Fibroblast of lung (primary cell): ENCODE measurements at regions not wholly inside any gene's neighbourhood (a gene's known extent, or its start where the extent isn't known, plus 50 kb on each side); places are given as distances from the start of the nearest gene placed in this dataset.

Source experiments
- DNase-seq, 2 donors: peaks; one replicate each; pipeline versions ENCODE4 v3.0.0 to v3.0.0-alpha.2; 2010; ENCODE audit warnings: low read depth in 2 of 2
- H2AFZ ChIP-seq: 2 replicates; pipeline ENCODE4 v1.5.1; 2012; ENCODE audit warnings: low read length, control low read depth, inconsistent platforms
- H3K27ac ChIP-seq: 2 replicates; pipeline ENCODE4 v1.5.1; 2011; ENCODE audit warnings: low read length, control low read depth; ENCODE audit not compliant: insufficient read depth
- H3K27me3 ChIP-seq: 2 replicates; pipeline ENCODE4 v1.5.1; 2011; ENCODE audit warnings: mild to moderate bottlenecking, low read length; ENCODE audit not compliant: control insufficient read depth, insufficient read depth
- H3K36me3 ChIP-seq: 2 replicates; pipeline ENCODE4 v1.5.1; 2011; ENCODE audit warnings: low read length; ENCODE audit not compliant: control insufficient read depth, insufficient read depth
- H3K4me1 ChIP-seq: 2 replicates; pipeline ENCODE4 v1.5.1; 2011; ENCODE audit warnings: low read length; ENCODE audit not compliant: control insufficient read depth, insufficient read depth; ENCODE audit errors: extremely low read depth
- H3K4me2 ChIP-seq: 2 replicates; pipeline ENCODE4 v1.5.1; 2011; ENCODE audit warnings: low read length, control low read depth; ENCODE audit not compliant: insufficient read depth; ENCODE audit errors: extremely low read depth
- H3K4me3 ChIP-seq, 4 experiments: fragments of 200-600 bp in 1 of 4; sonication (generic) in 1 of 4; replicated peaks in 1 of 4; 2 replicates each; pipeline ENCODE4 v1.5.1; 2011 to 2016; ENCODE audit warnings: low read length in 4 of 4, low read depth in 3 of 4, mild to moderate bottlenecking in 3 of 4, control low read depth in 2 of 4, inconsistent platforms in 1 of 4, mixed read lengths in 1 of 4; ENCODE audit not compliant: insufficient read depth in 1 of 4; ENCODE audit errors: control extremely low read depth in 1 of 4
- H3K79me2 ChIP-seq: 2 replicates; pipeline ENCODE4 v1.5.1; 2012; ENCODE audit warnings: mild to moderate bottlenecking, low read length, inconsistent platforms; ENCODE audit not compliant: control insufficient read depth, insufficient read depth
- H3K9ac ChIP-seq: 2 replicates; pipeline ENCODE4 v1.5.1; 2011; ENCODE audit warnings: mild to moderate bottlenecking, low read length, control low read depth; ENCODE audit not compliant: insufficient read depth
- H3K9me3 ChIP-seq: 2 replicates; pipeline ENCODE4 v1.5.1; 2012; ENCODE audit warnings: low read depth, low read length; ENCODE audit not compliant: control insufficient read depth, insufficient read depth
- H4K20me1 ChIP-seq: 2 replicates; pipeline ENCODE4 v1.5.1; 2011; ENCODE audit warnings: low read length; ENCODE audit not compliant: control insufficient read depth, insufficient read depth; ENCODE audit errors: extremely low read depth
- EZH2 ChIP-seq: IDR thresholded peaks from 2 replicates; pipeline ENCODE4 v1.5.1; 2012; ENCODE audit warnings: low read length, control low read depth, mild to moderate bottlenecking; ENCODE audit errors: missing control alignments
- TF ChIP-seq, protein P1 (sequence below), 2 donors: IDR thresholded peaks in 1 of 2; conservative IDR thresholded peaks in 1 of 2; 1 replicate in 1 of 2; 2 replicates in 1 of 2; pipeline ENCODE4 v1.5.1; 2011 to 2012; ENCODE audit warnings: low read length in 2 of 2, control low read depth in 1 of 2, inconsistent platforms in 1 of 2, low read depth in 1 of 2, mild to moderate bottlenecking in 1 of 2

DNA sequence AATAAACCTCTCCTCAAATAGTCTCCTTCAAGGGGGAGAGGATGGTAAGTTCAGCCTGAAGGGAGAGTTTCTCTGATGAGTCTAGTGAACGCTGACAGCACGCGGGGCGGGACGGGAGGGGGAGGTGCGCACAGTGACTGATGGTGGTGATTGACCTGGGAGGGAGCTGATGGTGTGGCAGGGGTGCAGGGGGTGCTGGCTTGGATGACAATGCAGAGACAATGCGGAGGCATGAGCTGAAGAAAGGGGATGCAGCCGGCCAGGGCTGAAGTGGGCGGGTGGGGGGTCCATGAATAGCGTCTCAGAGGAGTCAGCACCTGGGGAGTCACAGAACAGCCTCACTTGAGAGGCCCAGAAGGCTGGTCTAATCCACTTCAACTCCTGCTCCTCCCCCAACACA lies 142.5 kb upstream of the PJA1 start:
- Histone ChIP-seq H3K4me2 (no peak overlapping the region), H4K20me1 (no peaks in the 10 kb centered on the region), H3K27me3 (no peaks in the 10 kb centered on the region), H3K9me3 (no peaks in the 10 kb centered on the region), H3K27ac (no peak overlapping the region), H3K9ac (no peak overlapping the region), H3K36me3 (no peaks in the 10 kb centered on the region), H3K4me1 (no peaks in the 10 kb centered on the region), H3K79me2 (no peaks in the 10 kb centered on the region), H2AFZ (no peak overlapping the region), H3K4me3 (no peak overlapping the region)
- no peak for TF ChIP-seq EZH2
- TF ChIP-seq, protein P1, sequence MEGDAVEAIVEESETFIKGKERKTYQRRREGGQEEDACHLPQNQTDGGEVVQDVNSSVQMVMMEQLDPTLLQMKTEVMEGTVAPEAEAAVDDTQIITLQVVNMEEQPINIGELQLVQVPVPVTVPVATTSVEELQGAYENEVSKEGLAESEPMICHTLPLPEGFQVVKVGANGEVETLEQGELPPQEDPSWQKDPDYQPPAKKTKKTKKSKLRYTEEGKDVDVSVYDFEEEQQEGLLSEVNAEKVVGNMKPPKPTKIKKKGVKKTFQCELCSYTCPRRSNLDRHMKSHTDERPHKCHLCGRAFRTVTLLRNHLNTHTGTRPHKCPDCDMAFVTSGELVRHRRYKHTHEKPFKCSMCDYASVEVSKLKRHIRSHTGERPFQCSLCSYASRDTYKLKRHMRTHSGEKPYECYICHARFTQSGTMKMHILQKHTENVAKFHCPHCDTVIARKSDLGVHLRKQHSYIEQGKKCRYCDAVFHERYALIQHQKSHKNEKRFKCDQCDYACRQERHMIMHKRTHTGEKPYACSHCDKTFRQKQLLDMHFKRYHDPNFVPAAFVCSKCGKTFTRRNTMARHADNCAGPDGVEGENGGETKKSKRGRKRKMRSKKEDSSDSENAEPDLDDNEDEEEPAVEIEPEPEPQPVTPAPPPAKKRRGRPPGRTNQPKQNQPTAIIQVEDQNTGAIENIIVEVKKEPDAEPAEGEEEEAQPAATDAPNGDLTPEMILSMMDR (conservative IDR thresholded peaks at IDR 0.05 in 1 of 2, IDR thresholded peaks at IDR 0.05 in 1 of 2; ENCODE audit: low read depth in 1 of 2, low read length in 2 of 2) = no peak
- no peak for DNase-seq

DNA sequence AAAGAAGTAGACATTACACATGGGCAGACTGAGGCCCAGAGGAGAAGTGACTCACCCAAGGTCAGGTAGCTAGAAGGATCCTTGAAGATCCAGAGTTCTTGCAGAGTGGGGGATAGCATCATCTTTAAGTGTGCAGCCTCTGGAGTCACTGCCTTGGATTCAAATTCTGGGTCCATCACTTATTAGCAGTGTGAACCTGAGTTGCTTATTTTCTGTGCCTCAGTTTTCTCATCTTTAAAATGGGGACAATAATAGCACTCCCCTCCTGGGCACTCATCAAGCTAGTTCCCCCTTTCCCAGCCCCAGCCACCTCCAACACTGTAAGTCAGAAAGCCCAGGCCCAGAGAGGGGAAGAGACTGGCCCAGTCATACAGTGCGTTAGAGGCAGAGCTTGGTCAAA lies 141.8 kb upstream of the PJA1 start:
- Histone ChIP-seq H4K20me1 (no peaks in the 10 kb centered on the region), H3K9me3 (no peaks in the 10 kb centered on the region), H3K27me3 (no peaks in the 10 kb centered on the region), H3K4me2 (no peak overlapping the region), H3K36me3 (no peaks in the 10 kb centered on the region), H2AFZ (no peak overlapping the region), H3K4me3 (no peak overlapping the region), H3K4me1 (no peaks in the 10 kb centered on the region), H3K9ac (no peak overlapping the region), H3K27ac (no peak overlapping the region), H3K79me2 (no peaks in the 10 kb centered on the region)
- TF ChIP-seq, protein P1 (conservative IDR thresholded peaks at IDR 0.05 in 1 of 2, IDR thresholded peaks at IDR 0.05 in 1 of 2; ENCODE audit: low read depth in 1 of 2, low read length in 2 of 2) = no peak
- no peak for TF ChIP-seq EZH2
- no peak for DNase-seq

DNA sequence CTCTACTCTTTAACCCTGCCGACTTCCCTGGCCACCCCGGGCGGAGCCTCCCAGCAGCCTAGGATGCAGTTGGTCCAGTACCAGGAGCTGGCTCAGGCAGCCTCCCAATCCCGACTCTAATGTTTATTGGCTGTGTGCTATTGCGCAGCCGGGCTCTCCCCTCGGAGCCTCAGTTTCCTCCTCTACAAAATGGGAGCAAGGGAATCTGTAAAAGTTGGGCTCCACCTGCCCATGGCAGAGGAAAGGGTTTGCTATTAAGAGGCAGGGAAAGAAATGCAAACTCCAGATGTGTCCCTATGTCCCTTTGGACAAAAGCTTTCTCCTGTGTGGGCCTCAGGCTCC lies 140.8 kb upstream of the PJA1 start:
- no peak overlapping the region for H3K27ac ChIP-seq
- H3K9ac ChIP-seq = no peak overlapping the region

More for the DNA sequence above, 140.8 kb upstream of the PJA1 start:
- Histone ChIP-seq H3K36me3 (no peaks in the 10 kb centered on the region), H3K9me3 (no peaks in the 10 kb centered on the region), H3K79me2 (no peaks in the 10 kb centered on the region), H3K4me3 (no peak overlapping the region), H3K4me1 (no peaks in the 10 kb centered on the region), H3K4me2 (no peak overlapping the region), H3K27me3 (no peaks in the 10 kb centered on the region), H2AFZ (no peak overlapping the region), H4K20me1 (no peaks in the 10 kb centered on the region)
- no peak for TF ChIP-seq EZH2
- TF ChIP-seq, protein P1 (conservative IDR thresholded peaks at IDR 0.05 in 1 of 2, IDR thresholded peaks at IDR 0.05 in 1 of 2; ENCODE audit: low read depth in 1 of 2, low read length in 2 of 2) = no peak
- DNase-seq = no peak
